ENCODE measurements at regions not wholly inside any gene's neighbourhood (a gene's known extent, or its start where the extent isn't known, plus 50 kb on each side); places are given as distances from the start of the nearest gene placed in this dataset.

DNA sequence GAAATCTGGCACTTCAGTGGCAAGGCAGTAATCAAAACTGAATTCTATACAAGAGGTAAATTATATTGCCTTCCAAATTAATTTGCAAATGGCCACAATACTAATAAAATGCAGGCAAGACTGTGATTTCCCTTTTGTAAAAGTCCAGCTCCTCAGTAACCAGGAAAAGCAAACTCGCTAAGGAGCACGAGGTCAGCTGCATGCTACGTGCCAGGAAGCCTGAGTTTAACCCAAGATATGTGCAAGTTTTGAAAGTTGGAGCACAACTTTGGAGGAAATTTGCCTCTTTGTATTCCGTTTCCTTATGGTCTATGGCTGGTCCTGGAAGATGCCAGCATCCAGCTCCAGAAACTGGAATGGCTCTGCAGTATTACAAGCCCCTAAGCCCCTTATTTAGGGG is 226.8 kb upstream of the DYNLRB2 start:
- TF ChIP-seq POLR2AphosphoS5 (IDR thresholded peaks at IDR 0.05; ENCODE audit: borderline replicate concordance, low read depth, low read length) (no peak), EZH2 (IDR thresholded peaks at IDR 0.05) (no peak)
